OCI-M1 (cell line): ENCODE measurements at regions not wholly inside any gene's neighbourhood (a gene's known extent, or its start where the extent isn't known, plus 50 kb on each side); places are given as distances from the start of the nearest gene placed in this dataset.
"Not testable (repeated sequence)": the region's sequence is repeated elsewhere in the genome, so short reads cannot be mapped to it uniquely, and the experiment has no call there.

ENCODE experiments used
- DNase-seq: peaks from one replicate; lab custom pipeline; 2025; lab: John Stamatoyannopoulos, UW

DNA sequence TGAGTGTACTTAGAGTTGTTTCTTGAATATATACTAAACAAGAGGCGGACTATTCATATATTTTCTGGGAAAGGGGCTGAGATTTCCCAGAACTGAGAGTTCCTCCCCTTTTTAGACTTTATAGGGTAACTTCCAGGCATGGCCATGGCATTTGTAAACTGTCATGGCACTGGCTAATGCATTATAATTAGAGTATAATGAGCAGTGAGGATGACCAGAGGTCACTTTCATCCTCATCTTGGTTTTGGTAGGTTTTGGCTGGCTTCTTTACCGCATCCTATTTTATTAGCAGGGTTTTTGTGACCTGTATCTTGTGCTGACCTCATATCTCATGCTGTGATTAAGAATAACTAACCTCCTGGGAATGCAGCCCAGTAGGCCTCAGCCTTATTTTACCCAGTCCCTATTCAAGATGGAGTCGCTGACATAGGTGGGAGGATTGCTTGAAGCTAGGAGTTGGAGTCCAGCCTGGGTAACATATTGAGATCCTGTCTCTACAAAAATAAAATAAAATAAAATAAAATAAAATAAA lies 91.4 kb downstream of the MOBP start:
- DNase-seq, result no peak

DNA sequence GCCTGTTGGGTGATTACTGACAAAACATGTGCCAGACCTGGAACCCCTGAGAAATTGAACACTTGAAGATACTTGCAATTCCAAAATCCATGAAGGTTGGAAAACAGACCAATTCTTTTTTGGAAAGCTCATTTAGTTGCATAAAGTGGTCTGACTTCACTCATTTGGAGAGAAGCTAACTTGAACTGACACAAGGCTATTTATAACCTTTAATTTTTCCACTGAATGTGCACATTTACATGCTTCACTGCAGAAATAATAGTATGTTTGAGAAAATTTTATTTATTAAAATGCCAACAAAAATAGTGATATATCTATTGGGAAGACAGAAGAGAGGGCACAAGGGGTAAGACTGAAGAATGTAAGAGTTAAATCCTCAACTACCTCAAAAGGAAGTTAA lies 92.1 kb downstream of the MOBP start:
- DNase-seq, result no peak

DNA sequence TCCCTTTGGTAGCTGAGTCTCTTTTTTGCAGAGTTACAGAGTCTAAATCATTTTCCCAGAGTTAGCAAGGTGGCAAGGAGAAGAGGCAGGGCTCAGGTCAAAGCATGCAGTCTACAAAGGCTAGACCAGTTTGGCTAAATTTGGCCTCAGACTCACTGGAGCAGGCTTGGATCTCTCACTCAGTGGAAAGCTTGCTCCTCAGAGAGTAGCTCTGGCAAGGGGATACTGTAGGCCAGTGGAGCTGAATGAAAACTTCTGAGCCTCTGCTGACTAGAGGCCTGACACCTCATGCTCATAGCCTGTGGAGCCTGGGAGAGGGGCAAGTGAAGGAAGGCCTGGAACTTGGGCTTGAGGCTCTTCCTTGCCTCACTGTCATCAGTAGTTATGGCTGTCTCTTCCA lies 101.0 kb downstream of the MOBP start:
- no peak for DNase-seq

DNA sequence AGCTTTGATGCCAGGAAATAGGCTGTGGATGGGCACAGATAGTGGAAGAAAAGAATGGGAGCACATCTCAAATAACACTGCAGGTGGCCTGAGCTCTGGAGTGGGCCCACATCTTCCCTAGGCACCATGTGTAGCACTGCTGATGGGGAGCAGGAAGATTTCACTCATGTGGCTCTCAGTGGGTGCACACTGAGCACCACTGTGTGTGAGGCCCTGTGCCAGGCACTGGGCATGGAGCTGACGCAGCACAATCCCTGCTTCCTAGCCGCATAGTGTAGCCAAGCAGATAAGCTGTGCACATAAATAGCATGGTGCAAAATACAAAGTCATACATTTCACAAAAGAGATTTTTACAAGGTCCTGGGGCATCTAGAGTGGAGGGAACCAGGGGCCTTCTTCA lies 101.6 kb downstream of the MOBP start:
- no peak for DNase-seq

DNA sequence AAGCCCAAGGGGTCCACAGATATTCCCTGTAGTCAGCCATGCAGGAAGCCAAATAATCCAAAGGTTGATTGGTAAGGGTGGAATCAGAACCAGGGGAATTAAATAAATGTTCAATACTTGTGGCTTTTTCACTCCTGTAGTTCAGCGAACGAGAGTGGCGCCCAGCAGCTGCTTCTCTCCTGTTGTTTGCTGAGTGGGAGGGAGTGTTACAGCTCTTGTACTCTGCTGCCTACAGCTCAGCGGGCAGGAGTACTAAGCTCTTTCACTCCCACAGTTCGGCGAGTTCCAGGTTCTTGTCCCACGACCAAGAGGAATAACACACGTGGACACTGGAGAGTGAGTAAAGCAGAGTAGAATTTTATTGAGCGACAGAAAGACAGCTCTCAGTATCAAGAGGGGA lies 105.9 kb downstream of the MOBP start:
- DNase-seq, result no peak

DNA sequence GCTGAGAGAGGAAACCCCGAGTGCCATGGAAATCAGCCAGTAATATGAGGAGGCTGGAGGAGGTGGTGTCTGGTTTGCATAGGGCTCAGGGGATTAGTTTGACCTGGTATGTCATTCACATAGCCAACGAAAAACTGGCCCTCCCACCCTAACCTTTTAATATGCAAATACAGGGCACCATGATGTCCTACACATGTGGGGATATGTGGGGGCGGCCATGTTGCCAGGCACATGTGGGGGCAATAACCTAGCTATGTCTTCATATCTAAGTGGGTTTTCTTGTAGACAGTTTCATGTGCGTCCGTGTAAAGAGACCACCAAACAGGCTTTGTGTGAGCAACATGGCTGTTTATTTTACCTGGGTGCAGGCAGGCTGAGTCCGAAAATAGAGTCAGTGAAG lies 110.1 kb downstream of the MOBP start:
- DNase-seq, result no peak

DNA sequence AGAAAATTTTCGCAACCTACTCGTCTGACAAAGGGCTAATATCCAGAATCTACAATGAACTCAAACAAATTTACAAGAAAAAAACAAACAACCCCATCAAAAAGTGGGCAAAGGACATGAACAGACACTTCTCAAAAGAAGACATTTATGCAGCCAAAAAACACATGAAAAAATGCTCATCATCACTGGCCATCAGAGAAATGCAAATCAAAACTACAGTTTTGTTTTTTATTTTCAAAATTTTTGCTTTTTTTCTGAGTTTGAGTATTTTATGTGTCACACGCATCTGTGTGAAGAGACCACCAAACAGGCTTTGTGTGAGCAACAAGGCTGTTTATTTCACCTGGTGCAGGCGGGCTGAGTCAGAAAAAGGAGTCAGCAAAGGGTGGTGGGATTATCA lies 118.7 kb downstream of the MOBP start:
- not testable (repeated sequence) for DNase-seq

DNA sequence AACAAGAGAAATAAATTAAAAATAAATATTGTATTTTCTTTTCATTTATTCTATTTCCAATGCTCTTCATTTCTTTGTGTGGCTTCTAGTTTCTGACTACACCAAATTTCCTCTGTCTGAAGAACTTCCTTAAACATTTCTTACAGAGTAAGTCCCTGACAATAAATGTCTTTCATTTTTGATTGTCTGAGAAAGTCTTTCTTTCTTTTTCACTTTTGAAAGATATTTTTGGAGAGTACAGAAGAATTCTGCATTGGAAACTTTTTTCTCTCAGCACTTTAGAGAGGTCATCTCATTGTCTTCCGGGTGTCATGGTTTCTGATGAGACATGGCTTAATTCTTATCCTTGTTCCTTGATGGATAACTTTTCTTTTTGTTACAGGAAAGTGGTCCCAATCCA lies 119.6 kb downstream of the MOBP start:
- no peak for DNase-seq

DNA sequence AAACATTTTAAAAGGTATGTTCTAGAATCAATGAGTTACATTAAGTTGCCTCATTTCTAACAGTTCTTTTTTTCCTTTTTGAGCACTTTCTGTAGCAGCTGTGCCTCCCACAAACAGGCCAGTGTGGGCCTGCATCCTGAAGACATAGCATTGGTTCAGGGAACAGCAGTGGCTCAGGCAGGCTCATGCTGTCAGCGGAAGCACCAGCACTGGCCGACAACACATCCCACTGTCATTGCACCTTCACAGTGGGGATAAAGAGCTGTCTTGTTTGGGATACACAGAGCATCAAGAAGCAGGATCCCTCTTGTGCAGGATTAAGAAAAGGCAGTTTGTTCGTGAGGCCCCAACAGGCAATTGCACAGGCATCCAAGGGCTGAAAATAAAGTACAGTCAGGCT lies 123.3 kb downstream of the MOBP start:
- no peak for DNase-seq

DNA sequence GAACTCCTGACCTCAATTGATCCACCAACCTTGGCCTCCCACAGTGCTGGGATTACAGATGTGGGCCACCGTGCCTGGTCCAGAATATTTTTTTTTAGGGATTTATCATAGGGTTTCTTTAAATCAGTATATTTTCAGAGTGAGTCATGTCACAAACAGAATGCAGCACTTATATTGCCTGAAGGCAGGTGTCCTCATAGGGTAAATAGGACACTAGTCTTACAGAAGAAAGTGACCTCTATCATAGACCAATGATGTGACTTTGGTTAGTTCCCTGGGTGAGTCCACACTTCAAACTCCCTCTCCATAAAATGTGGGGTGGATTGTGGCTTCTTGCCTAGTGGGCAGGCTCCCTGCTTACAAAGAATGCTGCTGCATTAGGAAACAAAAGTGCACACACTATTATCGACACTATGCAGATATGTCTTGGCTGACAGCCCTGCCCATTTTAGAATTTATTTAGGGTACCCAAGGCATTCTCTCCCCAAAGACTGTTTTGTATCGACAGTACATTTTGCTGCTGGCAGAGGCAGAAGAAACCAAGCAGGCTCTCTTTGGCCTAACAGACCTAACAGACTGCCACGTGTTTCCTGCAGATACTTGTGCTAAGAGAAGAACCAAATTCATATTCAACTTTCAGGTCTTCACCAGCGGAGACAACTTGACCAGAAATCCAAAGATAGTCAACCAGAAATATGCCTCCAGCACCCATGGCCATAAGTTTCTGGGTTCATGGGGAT lies 125.0 kb downstream of the MOBP start:
- DNase-seq, result no peak

DNA sequence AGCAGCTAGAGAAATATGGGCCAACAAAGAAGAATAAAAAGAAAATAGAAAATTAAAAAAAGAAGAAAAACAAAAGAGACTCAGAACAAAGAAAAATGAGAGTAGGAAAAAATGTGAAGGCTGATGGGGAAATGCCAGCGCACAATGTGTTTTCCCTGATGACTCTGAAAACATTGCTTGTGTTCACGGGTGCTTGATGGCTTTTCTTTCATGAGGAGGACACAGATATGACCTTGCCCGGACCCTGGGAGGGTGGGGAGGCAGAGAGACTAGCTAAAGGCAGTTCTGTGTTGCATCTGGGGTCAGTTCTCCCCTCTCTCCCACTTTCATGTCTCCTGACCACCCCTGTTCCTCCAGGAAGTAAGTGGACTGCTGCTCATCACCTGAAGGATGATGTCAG lies 125.9 kb downstream of the MOBP start:
- no peak for DNase-seq

DNA sequence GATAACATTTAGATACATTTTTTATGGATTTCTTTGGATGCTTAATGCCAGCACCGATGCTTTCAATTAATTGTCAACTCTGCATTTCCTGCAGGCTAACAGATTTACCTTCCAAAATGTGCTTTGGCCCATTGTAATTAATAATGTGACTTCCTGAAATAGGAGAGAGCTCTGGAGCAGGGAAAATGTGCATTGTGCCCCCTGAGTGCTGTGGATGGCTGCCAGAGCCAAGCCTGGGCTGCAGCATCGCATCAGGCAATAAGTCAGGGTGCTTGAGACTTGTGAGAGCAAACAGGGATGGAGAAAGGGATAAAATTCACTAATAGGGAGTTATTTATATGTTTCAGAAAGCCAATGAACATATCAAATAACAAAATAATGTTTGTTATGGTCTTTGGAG lies 133.8 kb downstream of the MOBP start:
- no peak for DNase-seq

DNA sequence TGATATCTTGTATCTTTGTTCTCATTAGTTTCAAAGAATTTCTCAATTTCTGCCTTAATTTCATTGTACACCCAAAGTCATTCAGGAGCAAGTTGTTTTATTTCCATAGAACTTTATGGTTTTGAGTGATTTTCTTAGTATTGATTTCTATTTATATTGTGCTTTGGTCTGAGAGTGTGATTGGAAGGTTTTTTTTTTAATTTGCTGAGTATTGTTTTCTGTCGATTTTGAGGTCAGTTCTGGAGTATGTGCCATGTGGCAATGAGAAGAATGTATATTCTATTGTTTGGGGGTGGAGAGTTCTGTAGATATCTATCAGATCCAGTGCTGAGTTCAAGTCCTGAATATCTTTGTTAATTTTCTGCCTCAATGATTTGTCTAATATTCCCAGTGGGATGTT lies 138.4 kb downstream of the MOBP start:
- DNase-seq, result no peak

DNA sequence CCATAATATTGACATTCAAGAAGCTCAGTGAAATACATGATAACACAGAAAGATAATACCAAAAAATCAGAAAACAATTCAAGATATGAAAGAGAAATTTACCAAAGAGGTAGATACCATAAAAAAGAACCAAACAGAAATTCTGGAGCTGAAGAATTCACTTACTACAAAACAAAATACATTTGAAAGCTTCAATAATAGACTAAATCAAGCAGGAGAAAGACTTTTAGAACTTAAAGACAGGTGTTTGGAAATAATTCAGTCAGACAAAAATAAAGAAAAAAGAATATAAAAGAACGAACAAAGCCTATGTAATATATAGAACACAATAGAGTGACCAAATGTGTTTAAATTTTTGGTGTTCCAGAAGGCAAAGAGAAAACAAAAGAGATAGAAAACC lies 158.7 kb downstream of the MOBP start:
- no peak for DNase-seq

DNA sequence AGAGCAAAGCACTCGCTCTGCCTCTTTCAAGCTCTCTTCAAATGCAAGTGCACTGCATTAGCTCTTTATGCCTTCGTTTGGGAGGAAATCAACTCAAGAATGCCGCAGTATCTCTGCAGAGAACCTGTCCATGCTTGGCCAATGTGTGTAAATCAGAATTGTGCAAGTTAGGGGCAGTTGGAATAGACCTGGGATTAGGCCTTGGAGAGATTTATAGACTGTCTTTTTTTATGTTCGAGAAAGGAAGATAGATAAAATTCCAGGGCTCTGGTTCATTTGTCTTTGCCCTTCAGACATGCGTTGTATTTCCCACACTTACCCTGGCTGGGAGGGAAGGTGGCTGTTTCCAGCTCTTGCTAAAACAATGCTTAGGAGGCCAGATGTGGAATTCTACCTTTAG lies 163.7 kb downstream of the MOBP start:
- no peak for DNase-seq

DNA sequence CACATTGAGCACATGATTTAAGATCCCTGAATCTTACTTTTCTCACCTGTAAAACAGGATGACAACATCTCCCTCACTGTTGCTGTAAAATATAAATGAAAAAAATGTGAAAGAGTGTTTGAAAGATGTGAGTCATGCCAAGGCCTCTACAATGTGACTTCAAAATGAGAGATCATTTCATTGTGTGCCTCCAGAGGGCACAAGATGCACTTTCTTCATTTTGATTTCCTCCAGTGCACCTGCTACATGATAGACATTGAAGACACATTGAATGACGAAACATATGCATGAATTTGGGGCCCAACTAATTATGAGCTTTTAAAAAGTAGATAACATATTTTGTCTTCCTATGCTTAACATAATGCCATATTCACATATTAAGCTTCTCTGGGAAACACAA lies 170.3 kb downstream of the MOBP start:
- peak; percentile 78 for DNase-seq

DNA sequence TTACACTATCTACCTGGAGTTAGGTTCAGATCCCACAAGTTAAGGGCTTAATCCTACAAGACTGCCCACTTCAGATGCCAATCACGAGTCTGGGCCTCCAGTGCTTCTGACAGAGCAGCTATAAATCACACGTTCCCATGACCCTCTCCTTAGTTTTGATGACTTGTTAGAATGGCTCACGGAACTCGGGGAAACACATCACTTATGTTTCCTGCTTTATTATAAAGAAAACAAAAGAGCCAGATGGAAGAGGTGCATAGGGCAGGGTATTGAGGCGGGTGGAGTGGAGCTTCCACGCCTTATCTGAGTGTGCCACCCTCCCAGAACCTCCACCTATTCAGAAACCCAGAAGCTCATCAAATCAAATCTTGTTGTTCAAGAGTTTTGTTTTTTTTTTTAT lies 170.8 kb downstream of the MOBP start:
- peak; percentile 50 for DNase-seq

DNA sequence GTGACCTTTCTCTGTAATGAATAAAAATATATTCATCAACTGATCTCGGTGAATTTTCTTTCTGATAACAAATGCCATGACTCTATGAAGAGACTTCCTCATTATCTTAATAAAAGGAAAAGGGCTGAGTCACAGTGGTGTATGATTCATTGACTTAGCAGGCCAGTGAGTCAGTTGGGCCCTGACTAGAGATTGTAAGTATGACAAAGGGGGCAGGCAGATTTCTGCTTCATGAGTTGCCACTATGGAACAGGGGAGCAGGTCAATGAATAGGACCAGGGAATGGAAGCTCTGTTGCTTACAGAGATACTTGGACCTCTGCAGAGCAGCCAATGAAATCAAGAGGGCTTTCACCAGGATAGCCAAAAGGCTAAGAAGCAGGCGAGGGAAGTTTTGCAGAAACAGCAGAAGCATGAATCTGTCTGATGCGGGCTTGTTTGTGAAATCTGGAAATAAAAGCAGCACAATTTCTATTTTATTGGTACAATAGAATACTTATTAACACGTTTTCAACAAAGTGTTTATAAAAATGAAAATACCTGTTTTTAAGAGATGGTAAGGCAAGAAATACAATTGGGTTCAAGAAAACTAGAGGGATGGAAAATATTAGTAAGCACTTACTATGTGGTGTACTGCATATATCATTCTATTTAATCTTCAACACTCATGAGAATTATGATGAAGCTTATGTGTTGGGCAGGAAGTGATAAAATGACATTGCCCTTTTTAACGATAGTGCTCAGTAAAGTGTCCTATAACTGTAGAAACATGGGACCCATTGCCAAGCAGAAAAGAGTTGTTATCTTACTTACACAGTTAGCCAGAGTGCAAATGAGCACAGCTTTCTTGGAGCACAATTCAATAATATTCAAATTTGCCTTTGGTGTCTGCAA lies 169.8 kb upstream of the MYRIP start:
- peak; percentile 97 for DNase-seq

DNA sequence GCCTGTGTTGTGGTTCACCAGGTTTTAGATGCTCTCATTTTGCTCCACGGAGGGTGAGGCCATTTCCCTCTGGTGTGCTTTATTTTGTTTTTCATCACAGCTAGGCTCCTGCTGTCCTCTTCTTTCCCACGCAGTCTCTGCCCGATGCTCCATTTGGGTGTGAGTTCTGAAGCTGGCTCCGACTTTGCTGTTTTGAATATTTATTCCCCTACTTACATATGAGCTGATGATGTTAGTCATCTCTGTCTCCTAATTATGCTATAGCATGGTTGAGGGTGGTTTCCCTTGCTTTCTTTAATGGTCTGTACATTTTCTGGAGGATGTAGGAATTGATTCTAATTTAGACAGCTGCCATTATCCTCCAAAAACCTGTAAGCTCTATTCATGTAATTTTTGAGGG lies 168.1 kb upstream of the MYRIP start:
- no peak for DNase-seq

DNA sequence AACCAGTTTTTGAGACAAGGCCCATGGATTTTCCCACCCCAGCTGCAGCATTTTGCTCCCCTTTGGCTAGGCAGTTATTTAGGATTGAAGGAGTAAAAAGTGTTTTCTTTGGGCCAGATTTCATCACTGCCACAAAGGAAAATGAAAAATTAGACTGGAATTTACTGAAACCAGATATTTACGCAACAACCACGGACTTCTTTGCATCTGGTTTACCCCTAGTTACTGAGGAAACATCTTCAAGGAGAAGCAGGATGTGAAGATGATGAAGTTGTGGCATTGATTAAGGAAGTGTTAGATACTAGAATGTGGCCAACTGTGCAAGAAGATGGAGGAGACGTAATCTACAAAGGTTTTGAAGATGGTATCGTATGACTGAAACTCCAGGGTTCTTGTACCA lies 165.2 kb upstream of the MYRIP start:
- no peak for DNase-seq

DNA sequence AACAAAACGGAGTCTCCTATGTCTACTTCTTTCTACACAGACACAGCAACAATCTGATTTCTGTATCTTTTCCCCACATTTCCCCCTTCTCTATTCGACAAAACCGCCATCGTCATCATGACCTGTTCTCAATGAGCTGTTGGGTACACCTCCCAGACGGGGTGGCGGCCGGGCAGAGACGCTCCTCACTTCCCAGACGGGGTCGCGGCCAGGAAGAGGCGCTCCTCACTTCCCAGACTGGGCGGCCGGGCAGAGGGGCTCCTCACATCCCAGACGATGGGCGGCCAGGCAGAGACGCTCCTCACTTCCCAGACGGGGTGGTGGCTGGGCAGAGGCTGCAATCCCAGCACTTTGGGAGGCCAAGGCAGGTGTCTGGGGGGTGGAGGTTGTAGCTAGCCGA lies 158.2 kb upstream of the MYRIP start:
- not testable (repeated sequence) for DNase-seq

DNA sequence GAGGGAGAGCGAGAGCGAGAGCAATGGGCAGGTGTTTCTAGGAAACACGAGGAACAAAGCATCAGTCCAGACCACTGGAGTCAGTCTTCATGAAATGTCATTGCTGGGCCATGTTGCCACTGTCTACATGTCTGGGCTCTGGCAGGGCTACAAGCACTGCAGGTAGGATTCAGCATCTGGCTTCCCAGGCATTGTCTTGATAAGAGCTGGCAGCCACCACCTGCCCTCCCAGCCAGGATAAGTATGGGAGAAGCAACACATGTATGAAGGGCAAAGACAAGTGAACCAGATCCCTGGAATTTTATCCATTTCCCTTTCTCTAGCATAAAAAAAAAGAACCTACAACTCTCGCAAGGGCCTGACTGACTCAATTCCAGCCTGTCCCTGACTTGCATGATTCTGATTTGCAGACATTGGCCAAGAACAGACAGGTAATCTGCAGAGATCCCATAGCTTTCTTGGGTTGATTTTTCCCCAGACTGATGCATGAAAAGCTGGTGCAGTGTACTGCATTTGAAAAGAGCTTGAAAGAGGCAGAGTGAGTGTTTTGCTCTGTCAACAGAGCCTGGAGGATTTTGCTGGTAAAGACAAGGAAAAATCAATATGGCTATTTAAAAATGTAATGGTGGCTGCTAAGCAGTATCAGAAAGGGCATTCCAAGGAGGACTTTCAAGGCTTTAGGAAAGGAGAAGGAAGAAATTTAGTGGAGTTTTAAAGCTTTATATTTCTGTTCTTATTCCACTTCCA lies 157.2 kb upstream of the MYRIP start:
- DNase-seq, result no peak

DNA sequence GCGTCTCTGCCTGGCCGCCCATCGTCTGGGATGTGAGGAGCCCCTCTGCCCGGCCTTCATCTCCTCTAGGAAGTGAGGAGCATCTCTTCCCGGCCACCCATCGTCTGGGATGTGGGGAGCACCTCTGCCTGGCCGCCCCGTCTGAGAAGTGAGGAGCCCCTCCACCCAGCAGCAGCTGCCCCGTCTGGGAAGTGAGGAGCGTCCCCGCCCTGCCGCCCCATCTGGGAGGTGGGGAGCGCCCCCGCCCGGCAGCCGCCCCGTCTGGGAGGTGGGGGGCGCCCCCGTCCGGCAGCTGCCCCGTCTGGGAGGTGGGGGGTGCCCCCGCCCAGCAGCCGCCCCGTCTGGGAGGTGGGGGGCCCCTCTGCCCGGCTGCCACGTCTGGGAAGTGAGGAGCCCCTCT lies 153.7 kb upstream of the MYRIP start:
- not testable (repeated sequence) for DNase-seq
